T-helper 1 cell (primary cell): ENCODE measurements at regions not wholly inside any gene's neighbourhood (a gene's known extent, or its start where the extent isn't known, plus 50 kb on each side); places are given as distances from the start of the nearest gene placed in this dataset.
"Not testable (repeated sequence)": the region's sequence is repeated elsewhere in the genome, so short reads cannot be mapped to it uniquely, and the experiment has no call there.

Experiments
- DNase-seq, 5 donors: peaks; one replicate each; pipeline ENCODE4 v3.0.0-alpha.2; 2012 to 2020

- DNase-seq: not testable (repeated sequence)
These were observed 61.2 kb upstream of the ZNF322 start for GRCh38 chr6:26720663-26721218.

- not testable (repeated sequence) for DNase-seq
These were observed 70.6 kb upstream of the ZNF322 start for GRCh38 chr6:26730019-26730766.

- DNase-seq: not testable (repeated sequence)
These were observed 75.4 kb upstream of the ZNF322 start for GRCh38 chr6:26734776-26735472.

GRCh38 chr6:26739811-26740210 is 80.3 kb upstream of the ZNF322 start:
- DNase-seq: no peak

GRCh38 chr6:26743157-26743821 is 83.7 kb upstream of the ZNF322 start:
- no peak for DNase-seq

GRCh38 chr6:26743941-26744699 is 84.6 kb upstream of the ZNF322 start:
- no peak for DNase-seq

GRCh38 chr6:26744837-26745282 is 85.3 kb upstream of the ZNF322 start:
- DNase-seq: not testable (repeated sequence)

GRCh38 chr6:26745964-26746363 is 86.4 kb upstream of the ZNF322 start:
- DNase-seq: not testable (repeated sequence)

GRCh38 chr6:26749126-26749758 is 89.7 kb upstream of the ZNF322 start:
- DNase-seq: not testable (repeated sequence)

- not testable (repeated sequence) for DNase-seq
These were observed 90.2 kb upstream of the ZNF322 start for GRCh38 chr6:26749759-26750126.

- DNase-seq: no peak
These were observed 94.7 kb upstream of the ZNF322 start for GRCh38 chr6:26754212-26754611.

- DNase-seq: not testable (repeated sequence)
These were observed 95.3 kb upstream of the ZNF322 start for GRCh38 chr6:26754801-26755200.

GRCh38 chr6:26756067-26756805 is 96.7 kb upstream of the ZNF322 start:
- not testable (repeated sequence) for DNase-seq

GRCh38 chr6:26766203-26766902 is 106.8 kb upstream of the ZNF322 start:
- DNase-seq: not testable (repeated sequence)

- DNase-seq: not testable (repeated sequence)
These were observed 111.6 kb upstream of the ZNF322 start for GRCh38 chr6:26770941-26771666.

GRCh38 chr6:26773414-26773813 is 113.9 kb upstream of the ZNF322 start:
- DNase-seq: not testable (repeated sequence)

- DNase-seq: not testable (repeated sequence)
These were observed 121.0 kb upstream of the ZNF322 start for GRCh38 chr6:26780563-26780962.

GRCh38 chr6:26795474-26796307 is 136.1 kb upstream of the ZNF322 start:
- DNase-seq: not testable (repeated sequence)
